ENCODE measurements at regions not wholly inside any gene's neighbourhood (a gene's known extent, or its start where the extent isn't known, plus 50 kb on each side); places are given as distances from the start of the nearest gene placed in this dataset.
"Not testable (repeated sequence)": the region's sequence is repeated elsewhere in the genome, so short reads cannot be mapped to it uniquely, and the experiment has no call there.

GRCh38 chr12:90209029-90209428, 500.4 kb upstream of the ATP2B1 start:
- no peak for DNase-seq (ENCODE audit: low read depth)

- not testable (repeated sequence) for DNase-seq (ENCODE audit: low read depth)
Observed at GRCh38 chr12:90208379-90208778, 499.7 kb upstream of the ATP2B1 start.

GRCh38 chr12:90207799-90208198, 499.2 kb upstream of the ATP2B1 start:
- no peak for DNase-seq (ENCODE audit: low read depth)

GRCh38 chr12:90205165-90205564, 496.5 kb upstream of the ATP2B1 start:
- DNase-seq (ENCODE audit: low read depth) = no peak

- DNase-seq (ENCODE audit: low read depth) = no peak
Observed at GRCh38 chr12:90203556-90203955, 494.9 kb upstream of the ATP2B1 start.

- no peak for DNase-seq (ENCODE audit: low read depth)
Observed at GRCh38 chr12:90199006-90199405, 490.4 kb upstream of the ATP2B1 start.

- no peak for DNase-seq (ENCODE audit: low read depth)
Observed at GRCh38 chr12:90193500-90193899, 484.9 kb upstream of the ATP2B1 start.

GRCh38 chr12:90188857-90189256, 480.2 kb upstream of the ATP2B1 start:
- DNase-seq (ENCODE audit: low read depth) = no peak

- no peak for DNase-seq (ENCODE audit: low read depth)
Observed at GRCh38 chr12:90183201-90183600, 474.6 kb upstream of the ATP2B1 start.

GRCh38 chr12:90181216-90181615, 472.6 kb upstream of the ATP2B1 start:
- DNase-seq (ENCODE audit: low read depth) = no peak

- no peak for DNase-seq (ENCODE audit: low read depth)
Observed at GRCh38 chr12:90174956-90175355, 466.3 kb upstream of the ATP2B1 start.

GRCh38 chr12:90174198-90174510, 465.5 kb upstream of the ATP2B1 start:
- peak; percentile 54 for DNase-seq (ENCODE audit: low read depth)

GRCh38 chr12:90173499-90174197, 465.0 kb upstream of the ATP2B1 start:
- DNase-seq (ENCODE audit: low read depth) = no peak

- DNase-seq (ENCODE audit: low read depth) = no peak
Observed at GRCh38 chr12:90172524-90172923, 463.9 kb upstream of the ATP2B1 start.

- DNase-seq (ENCODE audit: low read depth) = no peak
Observed at GRCh38 chr12:90170740-90171139, 462.1 kb upstream of the ATP2B1 start.

- DNase-seq (ENCODE audit: low read depth) = peak; percentile 4
Observed at GRCh38 chr12:90167518-90168208, 459.0 kb upstream of the ATP2B1 start.

GRCh38 chr12:90166671-90167070, 458.0 kb upstream of the ATP2B1 start:
- DNase-seq (ENCODE audit: low read depth) = no peak

GRCh38 chr12:90166012-90166411, 457.4 kb upstream of the ATP2B1 start:
- DNase-seq (ENCODE audit: low read depth) = no peak

GRCh38 chr12:90163975-90164374, 455.3 kb upstream of the ATP2B1 start:
- DNase-seq (ENCODE audit: low read depth) = peak; percentile 15

GRCh38 chr12:90153827-90154226, 445.2 kb upstream of the ATP2B1 start:
- no peak for DNase-seq (ENCODE audit: low read depth)

GRCh38 chr12:90152897-90153624, 444.4 kb upstream of the ATP2B1 start:
- DNase-seq (ENCODE audit: low read depth) = peak; percentile 93

- no peak for DNase-seq (ENCODE audit: low read depth)
Observed at GRCh38 chr12:90151491-90152015, 442.9 kb upstream of the ATP2B1 start.

GRCh38 chr12:90149453-90149852, 440.8 kb upstream of the ATP2B1 start:
- DNase-seq (ENCODE audit: low read depth) = no peak
